Activated effector memory CD4-positive, alpha-beta T cell treated with anti-CD3 and anti-CD28 coated beads, Interleukin-2, amount 50 U/mL, for 16 hours (primary cell): ENCODE measurements at regions not wholly inside any gene's neighbourhood (a gene's known extent, or its start where the extent isn't known, plus 50 kb on each side); places are given as distances from the start of the nearest gene placed in this dataset.
"Not testable (repeated sequence)": the region's sequence is repeated elsewhere in the genome, so short reads cannot be mapped to it uniquely, and the experiment has no call there.

Experiments used
- DNase-seq: peaks from one replicate; pipeline ENCODE4 v3.0.0-alpha.2; 2020

- DNase-seq: no peak
Observed at GRCh38 chr2:226573158-226573557, 226.5 kb downstream of the IRS1 start.

DNA sequence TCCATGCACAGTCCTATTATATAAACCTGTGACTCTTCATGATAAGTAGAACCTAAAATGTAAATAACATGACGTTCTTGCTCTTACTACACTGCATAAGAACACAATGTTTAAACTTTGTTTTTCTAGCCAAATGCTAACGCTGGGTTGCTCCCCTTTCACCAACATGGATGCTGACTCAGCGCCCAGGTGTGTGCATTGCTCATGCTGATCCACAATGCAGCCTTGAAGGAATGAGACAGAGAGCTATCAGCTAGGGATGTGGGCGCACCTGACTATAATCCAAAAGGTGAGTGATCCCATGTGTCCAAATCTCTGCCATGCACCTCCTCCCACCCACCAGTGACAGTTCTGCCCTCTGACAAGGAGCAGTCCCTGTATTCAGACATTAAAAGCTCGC, 235.0 kb downstream of the IRS1 start:
- DNase-seq: no peak

DNA sequence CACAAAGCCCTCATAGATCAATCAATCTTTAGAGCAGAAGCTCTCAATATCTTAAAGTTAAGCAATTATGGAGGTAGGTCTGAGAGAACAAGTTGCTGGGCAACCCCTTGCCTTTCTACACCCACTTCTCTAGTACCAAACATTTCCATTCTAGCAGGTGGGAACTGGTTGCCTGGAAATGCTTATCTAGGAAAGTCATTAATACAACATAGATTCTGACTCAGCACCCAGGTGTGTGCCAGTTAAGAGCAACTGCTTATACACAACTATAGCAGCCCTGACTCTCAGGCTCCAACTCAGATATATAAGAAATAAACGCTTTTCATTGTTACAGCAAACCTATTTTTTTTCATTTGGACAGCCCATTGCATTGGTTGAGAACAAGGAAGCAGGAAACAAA, 237.7 kb downstream of the IRS1 start:
- no peak for DNase-seq

DNA sequence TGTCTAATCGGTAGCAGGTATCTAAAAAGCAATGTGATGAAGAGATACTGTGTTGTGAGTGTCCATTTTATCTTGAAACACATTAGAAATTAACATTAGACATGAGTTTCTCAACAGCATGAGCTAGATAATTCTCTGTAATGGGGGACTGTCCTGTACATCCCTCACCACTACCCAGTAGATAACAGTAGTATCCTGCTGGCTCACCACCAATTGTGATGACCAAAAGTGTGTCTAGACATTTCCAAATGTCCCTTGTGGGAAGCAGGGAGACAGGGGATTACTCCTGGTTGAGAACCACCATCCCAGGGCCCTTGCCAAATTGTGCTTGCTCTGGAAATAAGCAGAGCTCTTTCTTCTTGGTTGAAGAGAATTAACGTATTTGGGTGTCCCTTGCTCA, 239.3 kb downstream of the IRS1 start:
- DNase-seq: no peak

GRCh38 chr2:226559536-226559935, 240.1 kb downstream of the IRS1 start:
- DNase-seq: no peak

DNA sequence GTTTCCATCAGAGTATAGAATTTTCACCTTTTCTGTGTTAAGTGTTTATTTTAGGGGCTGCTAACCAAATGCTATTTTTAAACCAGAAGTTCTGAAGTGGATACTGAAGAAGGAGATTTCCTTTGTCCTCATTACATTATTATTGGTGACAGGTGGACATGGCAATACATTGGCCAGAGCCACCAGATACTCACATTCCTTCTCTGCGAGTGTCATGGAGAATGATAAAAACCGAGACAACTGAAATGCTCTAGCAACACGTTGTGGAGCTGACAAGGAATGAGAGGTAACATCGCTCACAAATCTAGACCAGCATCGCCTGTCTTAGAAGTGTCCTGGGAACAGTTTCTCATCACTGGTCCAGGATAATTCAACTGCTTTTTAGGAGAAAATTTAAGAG, 241.2 kb downstream of the IRS1 start:
- DNase-seq: no peak

DNA sequence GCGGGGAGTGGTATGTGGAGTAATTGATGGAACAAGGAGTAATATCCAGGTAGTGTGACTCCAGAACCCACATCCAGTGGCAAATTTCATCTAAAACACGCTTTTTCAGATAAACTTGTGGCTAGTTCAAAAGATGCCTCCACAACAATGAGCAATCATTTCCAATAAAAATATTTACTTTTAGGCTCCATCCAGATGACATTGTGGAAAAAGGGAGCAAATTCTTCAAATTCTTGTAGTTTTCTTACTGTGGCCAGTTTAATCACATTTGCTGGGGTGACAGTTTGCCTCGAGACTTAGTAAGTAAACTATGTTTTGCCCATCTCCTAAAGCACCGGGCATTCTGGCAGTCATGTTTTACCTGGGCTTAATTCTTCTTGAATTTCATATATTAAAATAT, 243.6 kb downstream of the IRS1 start:
- DNase-seq: no peak

GRCh38 chr2:226554701-226555100, 244.9 kb downstream of the IRS1 start:
- no peak for DNase-seq

- DNase-seq: no peak
Observed at GRCh38 chr2:226553333-226553732, 246.3 kb downstream of the IRS1 start.

- DNase-seq: no peak
Observed at GRCh38 chr2:226552571-226553285, 246.9 kb downstream of the IRS1 start.

DNA sequence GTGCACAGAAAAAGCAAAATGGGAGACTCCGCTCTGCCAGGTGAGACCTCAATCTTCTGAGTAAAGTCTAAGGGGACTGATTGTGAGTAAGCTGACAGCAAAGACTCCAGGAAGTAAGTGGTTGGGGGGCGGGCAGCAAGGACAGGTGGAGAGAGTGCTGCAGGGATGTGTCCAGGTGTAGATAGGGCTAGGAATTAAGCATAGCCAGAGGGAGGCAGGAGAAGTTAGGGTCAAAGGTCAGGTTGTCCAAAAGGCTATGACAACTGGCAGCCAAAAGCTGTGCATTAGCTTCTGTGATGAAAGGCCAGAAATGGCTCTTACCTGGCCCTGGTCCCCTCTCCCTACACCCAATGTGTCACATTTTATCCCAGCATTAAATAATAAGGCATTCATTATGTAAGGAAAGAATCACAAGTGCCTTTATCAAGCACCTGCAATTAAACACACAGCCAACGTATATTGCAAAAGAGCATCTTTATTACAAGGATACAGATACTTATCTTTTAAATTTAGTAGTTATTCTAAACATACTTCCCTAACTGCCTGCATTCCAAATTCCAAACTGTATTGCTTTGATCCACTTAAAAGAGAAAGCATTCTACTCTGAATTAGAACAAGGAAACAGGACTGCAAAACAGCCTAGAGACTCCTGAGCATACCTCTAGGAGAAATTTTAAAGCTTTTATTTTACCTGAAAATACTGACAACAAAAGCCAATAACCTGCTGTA, 247.9 kb downstream of the IRS1 start:
- DNase-seq: no peak

DNA sequence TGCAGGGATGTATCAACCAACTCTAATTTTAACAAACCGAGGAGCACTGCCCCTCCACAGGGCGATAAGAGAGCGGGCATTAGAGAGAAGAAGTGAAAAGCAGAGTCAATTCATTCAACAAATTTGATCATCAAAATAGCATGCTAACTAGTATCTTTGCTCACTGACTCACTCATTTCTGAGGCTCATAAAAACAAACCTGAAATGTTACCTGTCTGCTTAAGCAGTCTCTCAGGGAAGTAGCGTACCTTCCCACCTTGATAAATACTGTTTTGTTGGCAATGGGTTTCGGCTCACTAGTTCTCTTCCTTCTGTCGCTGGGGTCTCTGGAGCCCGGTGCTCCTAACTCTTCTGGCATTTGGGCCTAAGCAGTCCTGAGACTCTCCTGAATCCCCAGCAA, 248.8 kb downstream of the IRS1 start:
- DNase-seq: no peak

- DNase-seq: no peak
Observed at GRCh38 chr2:226548732-226549131, 250.9 kb downstream of the IRS1 start.

- no peak for DNase-seq
Observed at GRCh38 chr2:226544596-226545210, 254.9 kb downstream of the IRS1 start.

GRCh38 chr2:226540204-226540994, 259.2 kb downstream of the IRS1 start:
- DNase-seq: no peak

DNA sequence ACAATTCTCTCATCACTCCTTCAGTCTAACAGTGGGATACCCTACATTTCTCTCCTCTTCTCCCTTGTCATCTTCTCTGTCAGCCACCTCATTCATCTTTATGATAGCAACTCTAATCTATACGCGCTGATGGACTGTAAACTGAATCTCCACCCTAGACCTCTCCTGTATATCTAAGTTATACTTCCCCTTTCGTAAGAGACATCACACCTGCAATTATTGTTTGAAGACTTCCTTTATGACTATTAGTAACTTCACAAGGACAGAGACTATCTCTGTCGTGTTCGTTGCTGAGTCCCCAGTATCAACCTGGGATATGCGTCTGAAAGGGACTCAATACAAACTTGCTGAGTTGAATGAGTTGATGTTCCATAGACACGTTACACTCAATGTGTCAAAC, 263.2 kb downstream of the IRS1 start:
- no peak for DNase-seq

GRCh38 chr2:226532976-226533375, 266.6 kb downstream of the IRS1 start:
- DNase-seq: not testable (repeated sequence)

DNA sequence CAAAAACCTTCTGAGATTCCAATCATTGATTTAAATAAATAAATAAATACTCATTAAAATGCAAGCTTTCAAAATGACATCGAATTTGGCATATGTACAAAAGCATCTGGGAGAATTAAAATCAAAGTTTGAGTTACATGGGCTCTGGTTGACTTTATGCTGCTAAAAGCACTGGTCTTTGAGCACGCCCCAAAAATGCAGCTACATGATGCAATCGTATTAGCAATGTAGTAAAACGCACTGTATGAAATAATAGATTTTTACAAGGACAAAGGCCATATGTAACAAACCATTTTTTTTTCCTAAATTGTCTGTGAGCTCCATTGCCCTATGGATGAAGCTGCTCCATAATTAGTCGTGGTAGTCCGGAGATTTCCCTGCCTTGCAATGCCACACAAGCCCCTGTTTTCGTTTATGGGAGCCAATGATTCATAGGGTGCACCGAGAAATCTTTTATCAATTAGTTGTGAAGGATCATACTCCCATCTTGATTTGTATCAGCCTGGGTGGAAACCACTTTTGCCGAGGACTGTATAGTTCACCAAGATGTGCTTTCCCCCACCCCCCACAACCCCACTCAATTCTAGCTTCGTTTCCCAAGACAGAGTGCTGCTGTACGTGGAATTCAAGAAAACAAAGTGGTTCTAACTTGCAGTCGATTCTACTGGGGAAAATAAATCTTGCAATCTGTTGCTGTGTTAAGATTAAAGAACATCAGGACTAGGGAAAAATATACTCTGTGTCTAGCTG, 268.4 kb downstream of the IRS1 start:
- no peak for DNase-seq

DNA sequence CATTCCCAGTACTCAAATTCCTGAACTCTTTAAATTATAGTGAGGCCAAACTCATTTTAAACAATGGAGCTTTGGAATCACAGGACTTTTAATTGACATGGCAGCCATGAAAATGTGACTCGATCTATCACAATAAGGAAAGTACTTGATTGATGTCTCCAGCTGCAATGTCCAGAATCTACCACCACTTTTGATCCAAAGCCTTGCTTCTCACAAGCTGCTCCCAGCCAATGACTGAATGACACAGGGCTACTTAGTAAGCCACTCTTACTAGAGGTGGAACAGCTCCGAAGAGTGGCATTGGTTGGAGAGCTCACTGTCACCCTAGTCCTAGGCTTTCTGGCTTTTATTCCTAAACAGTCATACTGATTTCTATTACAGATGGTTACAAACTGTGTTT, 270.1 kb downstream of the IRS1 start:
- no peak for DNase-seq

DNA sequence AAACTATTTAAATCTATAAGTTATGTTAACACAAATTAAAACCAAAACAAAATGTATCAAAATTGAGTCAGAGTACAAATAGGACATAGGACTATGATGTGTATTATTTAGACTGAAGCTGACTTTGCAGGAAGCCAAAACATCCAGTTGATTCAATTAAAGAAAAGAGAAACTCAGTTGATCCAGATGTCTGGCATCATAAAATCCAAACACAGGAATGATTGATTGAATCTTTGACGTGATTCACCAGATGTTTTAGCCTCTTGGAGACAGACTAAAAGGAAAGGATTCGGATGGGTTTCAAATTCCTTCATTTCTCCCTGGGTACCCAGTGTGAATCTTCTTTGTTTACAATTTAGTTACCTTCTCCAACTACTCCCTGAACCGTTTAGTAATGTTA, 272.9 kb downstream of the IRS1 start:
- DNase-seq: no peak

GRCh38 chr2:226524381-226524843, 275.2 kb downstream of the IRS1 start:
- DNase-seq: no peak

GRCh38 chr2:226520723-226521122, 278.9 kb downstream of the IRS1 start:
- DNase-seq: no peak
